ENCODE measurements at regions not wholly inside any gene's neighbourhood (a gene's known extent, or its start where the extent isn't known, plus 50 kb on each side); places are given as distances from the start of the nearest gene placed in this dataset.

DNA sequence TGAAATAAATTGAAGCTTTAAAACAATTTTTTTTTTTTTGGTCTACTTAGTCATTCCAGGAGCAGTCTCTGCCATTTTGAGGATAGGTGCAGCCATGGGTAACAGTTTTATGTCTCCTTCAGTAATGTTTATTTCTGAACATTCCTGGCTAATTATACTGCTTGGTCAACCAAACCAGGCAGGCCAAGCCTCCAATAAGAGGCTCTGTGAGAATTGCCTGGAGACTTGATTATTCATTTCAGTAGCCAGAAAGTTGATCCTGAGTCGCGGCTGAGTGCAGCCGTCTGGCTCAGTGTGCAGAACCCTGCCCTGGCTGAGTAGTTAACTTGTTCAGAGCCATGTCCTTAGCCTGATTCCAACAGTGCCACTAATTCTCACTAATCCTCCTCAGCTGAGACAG lies 364.0 kb upstream of the FAT3 start:
- no peak for DNase-seq (ENCODE audit: low spot score)

DNA sequence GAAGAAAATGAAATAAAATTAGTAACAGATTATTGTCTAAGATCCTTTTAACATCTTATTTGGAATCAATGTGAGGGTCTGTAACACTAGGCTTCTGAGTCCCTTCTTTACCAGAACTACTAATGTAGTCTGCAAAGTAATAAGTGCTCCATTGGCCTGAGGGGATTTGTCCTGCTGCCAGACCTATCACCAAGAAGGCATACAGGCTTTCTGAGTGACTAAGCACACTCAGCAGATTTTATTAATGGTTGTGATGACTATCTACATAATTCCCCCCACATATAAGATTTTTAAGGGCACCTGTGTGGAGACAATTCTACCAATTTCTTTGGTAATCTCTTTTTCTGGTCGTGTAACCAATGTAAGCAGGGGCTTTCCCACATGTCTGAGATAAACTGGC lies 365.0 kb upstream of the FAT3 start:
- no peak for DNase-seq (ENCODE audit: low spot score)

DNA sequence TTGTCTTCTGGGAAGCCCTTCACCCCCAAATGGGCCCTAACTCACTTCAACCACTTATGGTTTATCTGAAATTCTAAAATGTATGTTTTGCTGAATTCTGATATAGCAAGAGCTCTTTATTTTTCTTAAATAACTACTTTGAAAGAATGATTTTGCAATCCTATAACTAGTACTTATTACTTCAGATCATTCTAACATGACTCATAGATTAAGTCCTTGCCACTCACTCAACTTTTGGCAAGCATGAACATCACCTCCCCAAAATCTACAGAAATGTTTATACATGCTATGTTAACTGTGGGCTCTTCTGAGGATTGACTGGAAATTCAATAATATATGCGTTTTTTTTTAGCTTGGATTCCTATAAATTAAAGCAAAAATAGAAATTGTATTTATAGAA lies 367.4 kb upstream of the FAT3 start:
- no peak for DNase-seq (ENCODE audit: low spot score)

DNA sequence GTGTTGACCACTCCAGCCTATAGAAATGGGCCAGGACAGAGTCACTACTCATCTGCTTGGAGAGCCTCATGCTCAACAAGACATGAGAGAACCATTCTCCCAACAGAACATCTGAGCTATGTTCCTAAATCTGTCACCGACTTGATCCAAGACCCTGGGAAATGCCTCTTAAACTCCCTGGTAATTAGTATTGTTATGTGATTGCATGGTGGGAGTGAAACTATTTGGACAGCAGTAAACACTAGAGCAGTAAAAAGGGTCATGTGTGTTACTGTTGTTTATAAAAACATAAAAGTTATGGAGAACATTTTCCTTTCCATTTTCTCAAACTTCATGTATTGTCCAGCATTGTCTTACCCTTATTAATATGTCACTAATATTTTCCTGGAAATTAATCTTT lies 369.8 kb upstream of the FAT3 start:
- no peak for DNase-seq (ENCODE audit: low spot score)

DNA sequence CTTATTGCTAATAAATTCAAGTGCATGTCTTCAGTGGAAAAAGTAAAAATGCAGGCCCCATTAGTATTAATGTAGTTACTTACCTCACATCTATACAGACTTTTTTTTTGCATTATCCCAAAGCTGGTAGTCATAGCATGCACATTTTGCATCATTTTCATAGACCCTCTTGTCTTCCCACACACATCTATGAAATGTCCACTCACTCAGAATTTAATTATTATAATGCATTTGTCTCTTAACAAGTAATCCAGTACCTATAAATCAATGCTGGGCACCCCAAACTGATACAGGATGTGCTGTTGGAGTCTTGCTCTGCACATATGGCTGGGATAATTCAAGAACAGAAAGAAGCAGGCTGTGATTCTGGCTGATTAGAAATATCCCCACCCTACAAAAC lies 370.4 kb upstream of the FAT3 start:
- DNase-seq (ENCODE audit: low spot score) = no peak

DNA sequence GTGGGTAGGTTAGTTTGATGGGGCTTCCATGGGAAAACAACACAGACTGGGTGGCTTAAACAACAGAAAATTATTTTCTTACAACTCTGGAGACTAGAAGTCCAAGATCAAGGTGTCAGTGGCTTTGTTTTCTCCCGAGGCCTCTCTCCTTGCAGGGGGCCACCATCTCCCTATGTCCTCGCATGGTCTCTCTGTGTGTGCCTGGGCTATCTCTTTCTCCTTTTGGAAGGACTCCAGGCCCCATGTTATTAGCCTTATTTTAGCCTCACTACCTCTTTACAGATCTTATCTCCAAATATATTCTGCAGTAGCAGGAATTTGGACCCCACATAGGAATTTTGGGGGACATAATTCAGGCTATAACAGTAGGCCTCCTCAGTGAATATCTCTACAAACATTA lies 372.7 kb upstream of the FAT3 start:
- no peak for DNase-seq (ENCODE audit: low spot score)

DNA sequence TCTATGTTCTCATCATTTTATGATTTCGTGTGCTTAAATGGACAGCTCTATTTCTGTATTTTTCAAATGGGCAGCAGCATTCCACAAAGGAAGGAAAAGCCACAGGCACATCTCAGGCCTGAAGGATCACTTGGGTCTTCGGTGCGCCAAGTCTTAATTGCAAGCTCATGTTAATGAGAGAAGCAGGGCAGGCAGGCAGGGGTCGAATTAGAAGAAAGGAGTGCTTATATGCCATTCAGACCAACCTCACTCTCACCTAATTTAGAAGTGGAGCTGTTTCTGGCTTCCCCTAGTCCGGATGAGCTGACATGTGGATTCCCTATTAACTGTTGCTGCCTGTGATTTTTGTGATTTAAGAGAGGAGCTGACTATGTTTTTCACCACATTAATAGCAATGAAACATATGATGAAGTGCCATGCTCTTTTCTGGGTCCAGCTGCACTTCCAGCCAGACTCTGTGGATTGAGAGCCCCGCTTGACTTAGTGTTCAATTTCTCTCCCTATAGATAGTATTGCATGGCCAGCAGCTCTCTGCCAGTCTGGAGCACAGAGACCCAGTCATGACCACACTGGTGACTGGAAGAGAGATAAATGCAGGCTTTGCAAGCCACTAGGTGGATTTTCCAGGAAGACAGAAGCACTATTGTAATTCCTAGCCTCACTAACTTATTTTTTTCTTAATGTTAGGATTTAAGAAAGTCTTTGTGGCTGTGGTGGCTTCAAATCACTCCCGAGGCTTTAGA lies 373.9 kb upstream of the FAT3 start:
- peak; percentile 21 for DNase-seq (ENCODE audit: low spot score)

DNA sequence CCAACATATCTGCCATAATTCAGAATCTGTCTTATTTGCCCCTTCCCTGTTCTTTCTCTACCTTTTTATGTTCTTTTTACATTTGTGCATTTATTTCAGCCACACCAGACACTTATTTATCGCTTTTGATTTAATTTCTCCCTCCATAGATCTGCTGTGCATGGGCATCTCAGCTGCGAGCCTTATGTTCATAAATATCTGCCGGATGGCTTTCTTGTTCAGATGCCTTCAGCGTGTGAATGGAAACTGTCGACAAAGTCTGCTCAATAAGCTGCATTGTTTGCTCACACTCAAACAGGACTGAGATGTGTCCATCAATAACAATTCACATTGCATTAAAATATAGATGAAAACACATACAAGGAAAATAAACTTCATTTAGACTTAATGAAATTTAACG lies 374.6 kb upstream of the FAT3 start:
- no peak for DNase-seq (ENCODE audit: low spot score)

DNA sequence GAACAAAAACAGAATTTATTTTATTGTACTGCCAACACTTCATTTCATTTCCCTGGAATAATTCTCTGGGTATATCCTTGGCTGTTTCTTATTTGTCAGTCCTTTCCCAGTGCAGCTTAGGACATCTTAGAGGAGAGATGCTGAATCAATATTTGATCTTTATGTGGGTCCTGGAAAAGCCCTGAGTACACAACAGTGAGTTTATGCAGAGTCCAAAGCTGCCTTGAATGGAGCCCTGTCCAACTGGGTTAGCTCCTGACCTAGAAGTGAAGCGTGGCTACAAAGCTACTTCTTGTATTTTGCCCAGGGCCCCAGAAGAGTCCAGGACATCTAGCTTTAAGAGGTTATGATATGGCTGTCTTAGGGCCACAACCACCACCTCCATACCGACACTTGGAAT lies 378.0 kb upstream of the FAT3 start:
- DNase-seq (ENCODE audit: low spot score) = no peak

DNA sequence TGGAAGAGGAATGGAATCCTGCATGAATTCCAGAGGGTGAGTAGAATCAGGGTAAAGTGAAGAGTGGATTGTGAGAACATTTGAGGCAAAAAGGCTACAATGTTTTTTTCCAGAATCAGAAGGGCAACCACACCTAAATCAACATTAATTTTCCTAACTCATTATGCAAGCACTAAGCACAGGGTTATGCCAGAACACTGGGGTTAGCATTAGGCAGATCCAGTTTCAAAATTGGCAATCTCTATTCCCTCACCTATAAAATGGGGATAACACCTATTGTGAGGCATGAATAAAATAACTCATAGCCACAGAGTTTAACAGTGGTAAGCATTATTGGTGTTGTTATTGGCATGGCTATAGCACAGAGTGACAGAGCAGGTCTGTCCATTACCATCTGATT lies 378.6 kb upstream of the FAT3 start:
- DNase-seq (ENCODE audit: low spot score) = no peak

DNA sequence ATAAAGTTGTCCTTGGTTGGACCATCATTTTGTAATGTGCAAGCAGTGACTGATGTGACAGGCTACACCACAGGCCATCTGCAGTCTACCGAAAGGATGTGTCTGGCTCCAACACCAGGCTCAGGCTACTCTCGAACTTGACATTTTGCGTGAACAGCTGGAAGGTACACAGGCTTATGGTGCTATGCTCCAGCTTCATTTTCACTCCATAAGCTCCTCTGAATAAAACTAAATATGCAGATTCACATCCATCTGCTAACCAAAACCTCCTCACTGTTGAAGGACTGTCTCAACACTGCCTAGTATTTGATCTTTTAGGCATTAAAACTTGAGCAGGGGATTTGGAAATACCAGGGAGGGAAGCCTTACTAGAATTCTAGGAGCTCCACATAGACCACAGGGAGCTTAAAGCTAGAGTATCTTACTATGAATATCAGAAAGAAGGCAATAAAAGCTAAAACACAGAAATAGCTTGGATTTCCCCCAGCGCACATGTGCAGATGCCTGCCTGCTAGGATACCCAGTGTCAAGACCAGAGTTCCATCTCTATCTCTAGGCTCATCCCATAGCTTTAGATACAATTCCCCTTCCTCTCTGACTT lies 383.9 kb upstream of the FAT3 start:
- no peak for DNase-seq (ENCODE audit: low spot score)

DNA sequence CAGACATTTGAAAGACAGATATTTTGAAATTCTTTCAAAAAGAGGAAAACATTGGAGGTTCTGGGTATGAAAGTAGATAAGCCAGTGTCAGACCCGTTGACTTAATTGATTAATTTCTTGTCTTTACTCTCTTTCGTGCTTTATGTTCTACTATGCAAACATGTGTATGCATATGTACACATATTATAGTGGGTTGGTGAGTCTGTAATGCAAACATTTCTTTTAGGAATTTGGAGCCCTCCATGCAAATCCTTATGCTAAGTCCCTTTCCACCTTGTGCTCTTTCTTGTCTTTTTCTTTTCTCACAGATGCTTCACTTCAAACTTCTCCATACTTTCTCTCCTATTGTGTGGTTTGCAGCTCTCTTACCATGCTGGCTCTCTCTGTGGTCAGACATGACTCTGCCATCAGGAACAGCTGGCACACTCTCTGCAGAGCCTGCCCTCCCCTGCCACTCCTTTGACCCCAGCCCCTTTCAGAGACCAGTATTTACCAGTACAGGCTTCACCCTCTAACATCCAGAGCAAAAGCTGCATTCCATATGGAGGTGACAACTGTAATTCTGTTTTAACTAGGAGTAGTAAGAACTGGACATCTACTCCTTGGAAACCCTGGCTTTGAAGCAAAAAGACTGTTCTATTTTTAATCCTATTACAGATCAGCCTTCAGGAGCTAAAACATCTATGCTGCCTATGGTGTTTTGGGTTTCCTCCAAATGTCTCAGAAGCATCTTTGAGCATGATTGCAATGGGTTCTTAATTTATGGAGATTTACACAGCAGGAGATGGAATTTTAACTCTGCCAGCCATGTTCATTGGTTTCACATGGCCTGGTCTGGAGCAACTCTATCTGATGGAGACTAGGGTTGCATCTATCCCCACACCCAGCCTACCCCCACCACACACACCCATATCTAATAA lies 386.9 kb upstream of the FAT3 start:
- DNase-seq (ENCODE audit: low spot score) = no peak

DNA sequence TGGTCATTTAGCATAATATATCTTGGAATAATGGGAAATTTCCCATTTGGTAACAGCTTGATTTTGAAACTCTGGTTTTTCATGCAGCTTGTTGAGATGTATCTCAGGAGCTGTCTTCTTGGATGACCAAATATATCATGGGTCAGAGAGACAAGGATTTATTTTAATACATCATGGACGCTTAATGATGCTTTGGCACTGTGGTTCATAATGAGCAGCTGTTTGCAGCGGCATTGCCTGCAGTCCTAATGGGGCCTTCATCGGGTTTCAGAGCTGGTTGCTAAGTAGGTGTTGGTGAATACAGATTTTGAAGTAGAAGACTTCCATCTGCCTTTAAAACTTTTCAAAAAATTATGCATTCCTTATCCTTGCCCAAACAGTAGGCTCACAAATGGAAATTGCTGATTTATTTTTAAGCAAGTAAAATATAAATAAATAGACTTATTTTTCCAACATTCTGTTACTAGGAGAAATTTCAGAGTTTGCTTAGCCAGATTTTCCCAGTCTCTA lies 389.5 kb upstream of the FAT3 start:
- DNase-seq (ENCODE audit: low spot score) = no peak

DNA sequence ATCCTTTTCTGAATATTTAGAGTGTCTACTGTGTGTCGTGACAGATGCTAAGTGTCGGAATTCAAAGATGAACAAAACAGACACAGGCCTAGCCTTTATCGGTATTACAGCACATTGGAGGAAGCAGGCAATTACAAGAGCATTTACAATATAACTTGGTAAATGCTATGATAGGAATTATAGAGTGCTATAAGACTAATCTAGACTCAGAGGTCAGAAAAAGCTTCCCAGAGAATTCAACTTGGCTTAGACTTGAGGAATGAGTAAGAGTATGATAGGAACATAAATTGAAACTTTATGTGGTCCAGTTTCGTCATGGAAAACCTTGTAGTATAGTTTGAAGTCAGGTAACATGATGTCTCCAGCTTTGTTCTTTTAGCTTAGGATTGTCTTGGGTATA lies 395.7 kb upstream of the FAT3 start:
- no peak for DNase-seq (ENCODE audit: low spot score)

DNA sequence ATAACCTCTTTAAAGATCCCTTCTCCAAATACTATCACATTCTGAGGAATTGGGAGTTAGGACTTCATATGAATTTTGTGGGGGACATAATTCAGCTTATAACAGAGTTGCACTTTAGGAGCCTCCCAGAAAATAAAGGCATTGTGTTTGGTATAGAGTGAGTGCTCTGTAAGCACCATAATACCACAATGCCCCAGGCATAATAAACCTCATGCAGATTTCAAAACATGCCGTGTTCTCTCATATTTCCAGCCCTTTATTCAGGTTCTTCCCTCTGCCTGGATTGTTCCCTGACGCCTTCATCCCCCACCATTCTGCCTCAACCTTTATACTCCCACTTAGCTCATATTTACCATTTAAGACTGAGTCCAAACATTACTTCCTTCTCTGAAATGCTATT lies 398.8 kb upstream of the FAT3 start:
- DNase-seq (ENCODE audit: low spot score) = no peak

DNA sequence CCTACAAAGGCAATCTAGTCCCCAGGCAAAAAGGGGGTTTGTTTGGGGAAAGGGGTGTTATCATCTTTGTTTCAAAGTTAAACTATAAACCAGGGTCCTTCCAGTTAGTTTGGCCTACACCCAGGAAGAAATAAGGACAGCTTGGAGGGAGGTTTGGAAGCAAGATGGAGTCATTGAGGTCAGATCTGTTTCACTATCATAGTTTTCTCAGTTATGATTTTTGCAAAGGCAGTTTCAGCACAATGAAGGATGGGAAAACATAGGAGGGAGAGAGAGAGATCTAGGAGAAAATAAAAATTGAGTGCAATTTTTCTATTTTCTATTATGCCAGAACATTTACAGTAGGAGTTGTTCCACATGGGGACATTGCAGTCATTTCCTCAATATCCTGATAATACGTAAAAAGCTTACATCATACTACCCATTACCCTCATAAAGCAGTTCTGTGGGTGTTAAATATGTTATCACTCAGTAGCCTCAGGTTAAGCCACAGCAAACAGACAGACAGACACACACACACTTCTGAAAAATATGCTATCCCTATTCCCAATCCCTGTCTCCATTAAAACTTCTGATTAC lies 401.3 kb upstream of the FAT3 start:
- no peak for DNase-seq (ENCODE audit: low spot score)

DNA sequence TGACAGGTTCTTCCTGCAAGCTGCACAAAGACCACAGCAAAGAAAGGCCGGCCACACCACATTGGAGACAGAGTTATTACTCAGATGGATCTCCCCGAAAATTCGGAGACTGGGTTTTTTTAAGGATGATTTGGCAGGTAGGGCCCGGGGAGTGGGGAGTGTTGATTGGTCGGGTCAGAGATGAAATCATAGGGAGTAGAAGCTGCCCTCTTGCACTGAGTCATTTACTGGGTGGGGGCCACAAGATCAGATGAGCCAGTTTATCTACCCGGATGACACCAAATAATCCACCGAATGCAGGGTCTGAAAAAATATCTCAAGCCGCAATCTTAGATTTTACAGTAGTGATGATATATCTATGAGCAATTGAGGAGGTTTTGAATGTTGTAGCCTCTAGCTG lies 401.8 kb upstream of the FAT3 start:
- DNase-seq (ENCODE audit: low spot score) = no peak

DNA sequence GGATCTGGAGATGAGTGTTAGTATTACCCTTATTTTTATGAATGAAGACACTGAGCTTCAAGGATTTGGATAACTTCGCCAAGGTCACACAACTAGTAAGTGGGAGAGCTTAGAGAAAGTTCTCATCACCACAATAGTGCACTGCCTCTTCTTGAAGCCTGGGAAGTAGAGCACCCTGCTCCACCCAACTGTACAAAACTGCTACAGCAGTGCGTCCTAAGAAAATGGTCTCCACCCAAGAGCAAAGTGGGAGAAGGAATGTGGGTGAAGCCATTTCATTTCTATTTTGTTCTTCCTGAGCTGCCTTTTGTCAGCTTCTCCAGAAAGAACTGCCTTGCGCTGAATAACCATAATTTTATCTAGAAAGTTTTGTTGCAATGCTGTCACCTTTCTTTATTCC lies 403.9 kb upstream of the FAT3 start:
- no peak for DNase-seq (ENCODE audit: low spot score)

DNA sequence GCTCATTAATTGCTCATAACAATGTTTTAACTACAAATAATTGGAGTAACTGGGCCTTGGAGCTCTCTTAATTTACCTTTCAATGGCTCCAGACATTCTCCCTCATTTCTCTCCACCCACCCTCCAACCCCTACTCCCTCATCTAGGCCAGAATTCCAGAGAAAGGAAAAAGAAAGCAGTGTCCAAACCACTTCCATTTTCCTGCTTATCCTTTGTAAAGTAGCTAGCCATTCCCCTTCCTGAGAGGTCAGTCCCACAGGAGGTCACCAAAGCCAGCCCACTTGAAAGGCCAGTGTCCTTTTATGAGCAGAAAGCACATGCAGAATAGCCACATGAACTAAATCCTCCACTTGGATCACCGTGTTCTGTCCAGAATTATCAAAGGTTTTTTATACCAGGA lies 404.8 kb upstream of the FAT3 start:
- no peak for DNase-seq (ENCODE audit: low spot score)

DNA sequence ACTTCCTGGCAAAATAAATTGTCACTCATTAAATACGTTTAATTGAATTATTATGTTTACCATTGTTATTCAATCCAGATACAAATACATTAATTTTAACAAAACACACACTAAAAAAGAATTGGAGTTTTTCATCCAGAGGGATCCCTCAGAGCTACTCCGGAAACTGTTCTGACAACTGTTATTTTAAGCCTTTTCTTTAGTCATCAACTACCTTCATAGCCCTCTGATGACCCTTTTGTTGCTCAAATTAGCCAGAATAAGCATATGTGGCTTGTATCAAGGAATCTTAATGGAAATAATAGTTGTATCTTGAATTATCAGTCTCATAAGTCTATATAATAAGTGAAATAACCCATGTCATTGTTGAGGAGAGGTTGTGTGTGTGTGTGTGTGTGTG lies 405.4 kb upstream of the FAT3 start:
- no peak for DNase-seq (ENCODE audit: low spot score)

DNA sequence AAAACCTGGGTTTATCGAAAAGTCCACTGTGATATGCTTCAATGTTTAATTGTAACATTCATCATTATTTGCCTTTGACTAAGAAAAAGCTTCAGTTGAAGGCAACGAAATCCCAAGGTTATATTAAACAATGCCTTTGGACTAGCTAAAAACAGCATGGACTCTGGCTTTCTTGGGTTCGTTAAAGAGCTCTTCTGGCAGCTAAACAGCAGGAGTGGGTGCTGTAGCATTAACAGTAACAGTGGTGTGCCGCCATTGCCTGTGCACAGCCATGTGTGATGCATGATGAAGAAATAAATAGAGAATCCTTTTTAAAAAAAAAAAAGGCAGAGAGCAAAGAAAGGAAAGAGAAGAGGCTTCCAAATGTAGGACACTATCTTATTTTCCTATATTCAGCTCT lies 406.6 kb upstream of the FAT3 start:
- DNase-seq (ENCODE audit: low spot score) = no peak

DNA sequence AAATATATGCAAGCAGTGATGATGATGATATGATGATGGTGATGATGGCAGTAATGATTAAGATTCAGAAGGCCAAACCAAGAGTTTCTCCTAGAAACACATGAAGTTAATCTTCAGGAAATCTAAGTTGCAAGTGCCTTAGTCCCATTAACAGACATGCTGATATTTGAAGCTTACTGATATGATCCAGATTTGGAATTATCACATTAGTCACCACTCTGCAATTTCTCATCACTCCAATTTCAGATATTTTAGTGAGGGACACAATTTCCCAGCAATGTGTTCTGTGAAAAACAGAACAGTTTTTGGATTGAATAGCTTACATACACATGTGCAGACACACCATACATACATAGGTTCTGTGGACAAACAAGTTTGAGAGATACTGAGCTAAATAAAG lies 411.4 kb upstream of the FAT3 start:
- DNase-seq (ENCODE audit: low spot score) = no peak

DNA sequence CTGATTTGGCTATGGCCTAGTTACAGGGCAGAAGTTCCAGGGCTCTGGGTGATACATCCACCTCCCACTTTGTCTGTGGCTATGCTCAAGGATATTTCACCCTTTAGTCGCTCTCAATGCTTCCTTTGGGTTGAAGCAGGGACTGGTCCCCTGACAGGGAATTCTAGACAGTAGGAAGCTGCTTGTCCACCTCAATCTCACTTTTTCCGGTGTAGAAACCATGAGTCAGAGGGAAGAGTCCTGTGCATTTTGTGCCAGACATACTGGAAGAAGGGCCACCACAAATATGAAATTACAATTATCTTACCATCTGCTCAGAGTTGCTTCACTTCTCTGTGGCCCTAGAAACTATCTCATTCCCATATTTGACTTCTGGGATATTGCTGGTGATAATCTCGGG lies 413.7 kb upstream of the FAT3 start:
- DNase-seq (ENCODE audit: low spot score) = no peak
